ENCODE measurements at regions not wholly inside any gene's neighbourhood (a gene's known extent, or its start where the extent isn't known, plus 50 kb on each side); places are given as distances from the start of the nearest gene placed in this dataset.

DNA sequence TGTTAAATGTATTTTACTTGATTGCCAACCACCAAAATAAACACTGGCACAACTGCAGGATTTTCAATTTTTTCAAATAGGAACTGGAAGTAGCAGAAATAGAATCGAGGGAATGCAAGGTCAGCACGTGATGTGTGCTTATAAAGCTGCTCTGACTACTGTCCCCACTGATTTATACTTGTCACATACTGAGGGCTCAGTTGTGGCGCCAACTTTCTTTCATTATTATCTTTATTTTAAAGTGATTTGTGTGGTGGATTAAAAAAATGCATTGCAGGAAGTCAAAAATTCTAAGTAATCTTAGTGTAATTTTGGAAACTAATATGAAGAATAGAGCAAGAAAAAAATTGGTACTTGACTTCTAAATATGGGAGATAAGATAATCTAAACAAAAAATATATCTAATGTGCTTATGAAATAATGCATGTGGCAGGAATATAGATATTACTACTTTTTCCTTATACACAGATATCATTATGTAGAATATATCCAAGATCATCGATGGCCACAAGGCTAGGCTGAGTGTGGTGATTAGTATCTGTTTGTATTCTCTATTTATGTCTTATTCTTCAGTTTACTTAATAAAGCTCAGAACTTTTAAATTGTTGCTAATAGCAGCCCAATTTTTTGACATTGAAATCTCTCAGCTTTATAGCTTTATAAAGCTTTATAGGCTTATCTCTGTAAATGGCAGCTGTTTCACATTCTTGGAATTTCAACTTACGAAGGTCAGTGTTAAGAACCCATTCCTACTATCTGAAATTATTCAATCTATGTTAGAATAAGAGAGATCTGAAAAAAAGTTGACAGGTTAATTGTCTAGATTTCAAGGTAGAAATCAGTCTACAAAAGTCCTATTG is 404.5 kb upstream of the ADAMTS5 start:
- DNase-seq, result no peak
- Mint-ChIP-seq H3K36me3 (ENCODE audit: low read depth) (no peaks in the 10 kb centered on the region), H3K4me1 (no peaks in the 10 kb centered on the region), H3K27me3 (ENCODE audit: low read depth, poor library complexity) (no peaks in the 10 kb centered on the region), H3K9me3 (no peaks in the 10 kb centered on the region), H3K27ac (no peak overlapping the region), H3K4me3 (no peak overlapping the region)
- TF ChIP-seq CTCF (IDR thresholded peaks at IDR 0.05), result no peak

GRCh38 chr21:27369978-27370571 is 403.2 kb upstream of the ADAMTS5 start:
- TF ChIP-seq CTCF (IDR thresholded peaks at IDR 0.05), result no peak
- no peaks in the 10 kb centered on the region for H3K36me3 Mint-ChIP-seq (ENCODE audit: low read depth)
- no peak overlapping the region for H3K4me3 Mint-ChIP-seq
- no peaks in the 10 kb centered on the region for H3K4me1 Mint-ChIP-seq
- H3K9me3 Mint-ChIP-seq, result no peaks in the 10 kb centered on the region
- H3K27me3 Mint-ChIP-seq (ENCODE audit: low read depth, poor library complexity), result no peaks in the 10 kb centered on the region
- H3K27ac Mint-ChIP-seq, result no peak overlapping the region
- DNase-seq, result no peak

- no peak for TF ChIP-seq CTCF (IDR thresholded peaks at IDR 0.05)
- no peaks in the 10 kb centered on the region for H3K36me3 Mint-ChIP-seq (ENCODE audit: low read depth)
- H3K9me3 Mint-ChIP-seq, result no peaks in the 10 kb centered on the region
- H3K27ac Mint-ChIP-seq, result no peak overlapping the region
- no peak overlapping the region for H3K4me3 Mint-ChIP-seq
- H3K27me3 Mint-ChIP-seq (ENCODE audit: low read depth, poor library complexity), result no peaks in the 10 kb centered on the region
- H3K4me1 Mint-ChIP-seq, result no peaks in the 10 kb centered on the region
- DNase-seq, result no peak
Measured at GRCh38 chr21:27369234-27369633, 402.3 kb upstream of the ADAMTS5 start.

DNA sequence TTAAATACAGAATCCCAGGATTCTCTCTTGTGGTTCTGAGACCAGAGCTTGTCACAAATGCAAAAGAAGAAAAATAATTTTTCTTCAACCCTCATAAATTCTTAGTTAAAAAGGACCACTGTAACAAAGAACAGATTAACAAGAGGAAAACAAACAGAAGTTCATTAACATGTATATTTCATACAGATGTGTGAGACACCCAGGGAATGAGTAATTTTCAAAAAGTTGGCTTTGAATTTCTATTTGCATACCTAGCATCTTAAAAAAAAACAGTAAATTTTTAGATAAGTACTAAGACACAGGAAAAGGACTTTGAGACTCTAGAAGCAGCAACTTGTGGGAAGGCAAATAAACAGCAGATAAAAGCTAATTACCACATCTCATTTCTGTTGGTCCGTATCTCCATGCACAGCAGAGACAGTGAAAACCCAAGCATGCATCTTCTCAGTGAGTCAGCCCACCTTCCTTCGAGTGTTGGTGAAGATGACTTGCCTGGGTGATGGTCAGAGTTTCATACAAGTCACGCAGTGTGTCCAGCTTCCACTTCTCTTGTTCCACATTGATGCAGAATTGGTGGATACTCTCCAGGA is 399.9 kb upstream of the ADAMTS5 start:
- Mint-ChIP-seq H3K4me1 (no peaks in the 10 kb centered on the region), H3K27me3 (ENCODE audit: low read depth, poor library complexity) (no peaks in the 10 kb centered on the region), H3K36me3 (ENCODE audit: low read depth) (no peaks in the 10 kb centered on the region), H3K27ac (no peak overlapping the region), H3K9me3 (no peaks in the 10 kb centered on the region), H3K4me3 (no peak overlapping the region)
- TF ChIP-seq CTCF (IDR thresholded peaks at IDR 0.05), result no peak
- DNase-seq, result no peak

DNA sequence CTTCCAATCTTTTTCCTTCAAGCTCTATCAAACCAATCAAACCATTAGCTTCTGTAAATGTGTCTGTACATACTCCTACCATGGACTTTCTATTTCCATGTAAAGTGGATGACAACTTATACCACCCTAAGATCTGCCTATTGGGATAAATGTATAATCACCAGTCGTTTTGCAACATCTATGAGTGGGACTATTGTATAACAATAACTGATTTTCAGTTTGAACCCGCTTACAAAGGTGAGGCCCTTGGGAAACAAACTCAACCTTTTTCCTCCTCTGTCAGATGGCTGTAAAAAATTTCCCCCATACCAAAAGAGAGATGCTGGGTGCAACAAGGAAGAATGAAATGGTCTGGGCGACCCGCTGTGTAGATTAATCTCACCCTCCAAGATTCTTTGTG is 399.1 kb upstream of the ADAMTS5 start:
- H3K27me3 Mint-ChIP-seq (ENCODE audit: low read depth, poor library complexity), result no peaks in the 10 kb centered on the region
- no peak for DNase-seq
- no peaks in the 10 kb centered on the region for H3K9me3 Mint-ChIP-seq
- no peak overlapping the region for H3K27ac Mint-ChIP-seq
- TF ChIP-seq CTCF (IDR thresholded peaks at IDR 0.05), result no peak
- no peak overlapping the region for H3K4me3 Mint-ChIP-seq
- H3K4me1 Mint-ChIP-seq, result no peaks in the 10 kb centered on the region
- H3K36me3 Mint-ChIP-seq (ENCODE audit: low read depth), result no peaks in the 10 kb centered on the region

Measured in nephron progenitor cell (in vitro differentiated cells).